Hematopoietic multipotent progenitor cell (in vitro differentiated cells): ENCODE measurements at regions not wholly inside any gene's neighbourhood (a gene's known extent, or its start where the extent isn't known, plus 50 kb on each side); places are given as distances from the start of the nearest gene placed in this dataset.
"Not testable (repeated sequence)": the region's sequence is repeated elsewhere in the genome, so short reads cannot be mapped to it uniquely, and the experiment has no call there.

Experiments used
- DNase-seq, 3 donors: peaks; one replicate each; pipeline ENCODE4 v3.0.0-alpha.2; 2011 to 2015; ENCODE audit warnings: low read depth in 2 of 3, low spot score in 2 of 3

DNA sequence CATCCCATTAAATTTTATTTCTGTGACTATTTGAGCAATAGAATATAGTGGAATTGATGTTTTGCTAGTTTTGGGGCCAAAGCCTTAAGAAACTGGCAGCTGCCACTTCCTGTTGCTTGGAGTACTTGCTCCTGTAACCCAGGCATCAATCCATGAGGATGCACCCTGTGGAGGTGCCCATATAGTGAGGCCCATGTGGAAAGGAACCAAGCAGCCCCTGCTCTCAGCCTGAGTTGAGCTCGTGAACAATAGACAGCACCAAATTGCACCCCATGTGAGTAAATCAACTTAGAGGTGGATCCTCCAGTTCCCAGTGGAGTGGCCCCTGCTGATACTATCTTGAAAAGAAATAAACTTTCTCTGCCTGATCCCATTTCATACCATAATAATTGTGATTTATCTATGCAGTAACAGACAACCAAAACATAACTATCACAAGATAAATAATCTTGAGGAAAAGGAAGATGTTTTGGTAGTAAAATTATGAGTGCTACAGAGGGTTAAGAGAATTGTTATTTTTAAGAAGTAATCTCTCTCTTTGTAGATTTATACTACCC lies 481.9 kb downstream of the TBC1D32 start:
- no peak for DNase-seq

DNA sequence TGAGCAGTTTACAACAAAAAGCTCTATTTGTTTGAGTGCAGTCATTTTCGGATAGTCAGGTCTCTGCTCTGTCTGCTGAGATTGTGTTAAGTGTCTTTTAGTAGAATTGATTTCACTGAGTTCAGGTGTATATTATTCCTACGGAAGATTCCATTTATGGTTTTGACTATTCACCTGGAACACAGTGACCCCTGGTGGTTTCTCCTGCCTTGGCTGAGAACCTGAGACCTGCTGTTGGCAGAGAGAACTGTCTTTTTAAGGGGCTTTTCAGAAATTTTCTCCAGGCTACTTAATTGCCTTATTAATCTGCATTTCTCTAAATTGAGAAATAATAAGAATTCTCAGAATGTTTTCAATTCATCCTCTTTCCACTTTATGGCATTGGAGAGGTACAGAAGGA lies 508.0 kb downstream of the TBC1D32 start:
- DNase-seq: peak in 2 of 3 donors; percentile 17 to 48

DNA sequence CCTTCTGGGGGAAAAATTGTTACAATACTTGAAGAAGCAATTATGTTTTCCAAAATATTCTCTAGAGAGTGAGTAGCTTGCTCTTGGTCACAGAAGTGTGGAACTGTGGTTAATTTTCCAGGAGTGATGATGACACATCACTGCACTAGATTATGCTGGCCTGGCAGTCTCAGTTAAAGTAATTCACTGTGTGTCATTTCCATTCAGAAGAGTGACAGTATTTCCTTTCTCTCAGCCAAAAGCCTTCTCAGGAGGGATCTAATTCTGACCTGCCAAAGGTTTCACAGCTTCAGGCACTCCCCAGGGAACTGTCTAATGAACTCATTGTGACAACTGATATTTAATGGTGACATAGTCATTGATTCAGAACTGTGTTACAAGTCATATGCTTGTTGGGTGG lies 517.5 kb downstream of the TBC1D32 start:
- no peak for DNase-seq

DNA sequence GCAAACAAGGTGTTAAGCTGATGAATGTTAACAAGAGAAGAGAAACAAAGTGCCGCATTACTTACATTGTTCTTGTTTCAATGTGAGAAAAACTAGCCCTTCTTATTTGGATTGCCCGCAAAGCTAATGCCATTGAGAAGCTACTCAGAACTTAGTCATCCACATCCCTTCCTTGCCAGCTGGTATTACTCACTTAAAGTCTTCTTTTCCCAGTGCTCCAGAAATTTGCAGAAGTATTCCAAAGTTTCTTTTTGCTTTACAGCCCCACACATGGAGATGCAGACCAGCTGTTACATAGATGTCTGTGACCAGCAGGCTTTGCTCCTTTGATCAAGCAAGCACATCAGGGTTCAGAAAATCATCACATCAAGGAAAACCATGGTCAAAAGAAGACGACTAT lies 529.0 kb downstream of the TBC1D32 start:
- DNase-seq: no peak

DNA sequence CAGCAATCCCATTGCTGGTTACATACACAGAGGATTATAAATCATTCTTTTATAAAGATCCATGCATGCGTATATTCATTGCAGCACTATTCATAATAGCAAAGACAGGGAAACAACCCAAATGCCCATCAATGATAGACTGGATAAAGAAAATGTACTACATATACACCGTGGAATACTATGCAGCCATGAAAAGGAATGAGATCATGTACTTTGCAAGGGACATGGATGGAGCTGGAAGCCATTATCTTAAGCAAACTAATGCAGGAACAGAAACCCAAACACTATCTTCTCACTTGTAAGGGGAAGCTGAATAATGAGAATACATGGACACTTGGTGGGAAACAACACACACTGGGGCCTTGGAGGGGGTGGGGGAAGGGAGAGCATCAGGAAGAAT lies 529.7 kb downstream of the TBC1D32 start:
- no peak for DNase-seq

DNA sequence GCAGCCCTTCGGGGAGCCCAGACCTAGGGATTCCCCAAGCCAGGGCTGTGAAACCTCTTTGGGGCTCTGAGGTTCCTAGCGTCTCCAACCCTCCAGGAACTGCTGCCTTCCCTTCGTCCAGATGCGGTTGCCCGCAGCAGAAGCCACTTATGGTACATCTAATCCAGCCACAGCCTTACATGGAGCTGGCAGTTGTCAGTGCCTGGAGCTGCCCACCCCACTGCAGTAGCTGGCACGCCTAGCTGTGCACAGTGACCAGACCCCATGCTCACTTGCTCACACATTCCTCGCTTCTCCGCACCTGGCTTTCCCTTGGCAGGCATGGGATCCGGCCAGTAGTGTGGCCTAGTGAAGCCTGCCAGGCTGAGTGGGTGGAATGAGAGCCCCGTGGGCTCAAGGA lies 547.6 kb downstream of the TBC1D32 start:
- DNase-seq: no peak

DNA sequence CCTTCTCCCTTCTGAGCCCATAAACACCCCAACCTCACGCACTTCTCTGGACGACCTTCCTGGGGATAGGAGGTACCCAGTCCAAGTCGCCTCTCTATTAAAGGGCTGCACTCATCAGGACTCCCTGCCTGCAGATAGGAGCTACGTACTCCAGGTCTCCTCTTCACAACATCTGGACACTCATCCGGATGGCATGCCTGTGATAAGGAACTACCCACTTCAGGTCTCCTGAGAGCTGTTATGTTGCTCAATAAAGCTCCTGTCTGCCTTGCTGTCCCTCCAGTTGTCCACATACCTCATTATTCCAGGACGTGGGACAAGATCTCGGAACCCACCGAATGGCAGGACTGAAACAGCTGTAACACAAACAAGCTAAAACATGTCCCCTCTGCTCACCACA lies 548.0 kb downstream of the TBC1D32 start:
- no peak for DNase-seq

DNA sequence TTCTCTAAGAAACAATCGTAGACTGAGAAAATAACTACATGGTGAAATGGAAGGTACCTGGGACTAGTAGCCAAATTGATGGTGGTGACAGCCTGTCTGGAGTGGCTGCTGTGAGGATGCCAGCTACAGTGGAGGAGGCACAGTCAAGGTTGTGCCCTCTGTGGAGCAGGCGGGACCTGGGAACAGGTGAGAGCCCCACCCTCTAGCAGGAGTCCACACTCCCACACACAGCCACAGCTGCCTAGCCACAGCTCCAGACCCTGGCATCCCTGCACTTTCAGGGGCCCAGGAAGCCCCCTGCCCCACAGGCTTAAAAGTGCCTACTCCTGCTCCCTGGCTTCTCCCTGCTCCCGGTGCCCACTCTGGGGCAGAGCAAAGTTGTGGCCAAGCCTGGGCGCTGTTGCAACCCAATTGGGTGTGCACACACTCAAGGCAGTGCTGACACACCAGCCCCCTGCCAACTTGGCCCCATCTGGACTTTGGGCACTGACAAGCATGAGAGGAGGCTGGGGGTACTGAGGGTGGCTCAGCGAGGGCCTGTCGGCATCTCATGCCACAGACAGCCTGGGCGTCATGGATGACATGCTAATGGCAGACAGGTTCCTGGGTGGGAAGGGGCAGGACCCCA lies 548.7 kb downstream of the TBC1D32 start:
- DNase-seq: no peak

DNA sequence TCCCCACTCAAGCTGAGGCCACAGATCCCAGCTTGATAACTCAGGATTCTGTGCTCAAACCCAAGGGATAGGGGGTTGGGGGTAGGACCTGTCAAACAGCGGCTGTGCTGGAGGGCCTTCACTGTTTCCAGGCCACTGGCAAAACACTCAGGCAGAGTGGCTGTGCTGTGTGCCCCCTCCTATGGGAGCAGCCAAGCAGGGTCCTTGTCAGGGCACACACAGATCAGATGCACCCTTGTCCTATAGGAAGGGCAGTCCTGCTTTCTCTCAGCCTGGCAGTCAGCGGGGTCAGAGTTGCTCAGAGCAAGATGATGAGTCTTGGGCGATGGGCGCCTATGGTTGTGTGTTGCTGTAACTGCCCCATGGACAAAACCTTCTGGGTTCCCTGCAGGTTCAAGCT lies 554.8 kb downstream of the TBC1D32 start:
- no peak for DNase-seq

DNA sequence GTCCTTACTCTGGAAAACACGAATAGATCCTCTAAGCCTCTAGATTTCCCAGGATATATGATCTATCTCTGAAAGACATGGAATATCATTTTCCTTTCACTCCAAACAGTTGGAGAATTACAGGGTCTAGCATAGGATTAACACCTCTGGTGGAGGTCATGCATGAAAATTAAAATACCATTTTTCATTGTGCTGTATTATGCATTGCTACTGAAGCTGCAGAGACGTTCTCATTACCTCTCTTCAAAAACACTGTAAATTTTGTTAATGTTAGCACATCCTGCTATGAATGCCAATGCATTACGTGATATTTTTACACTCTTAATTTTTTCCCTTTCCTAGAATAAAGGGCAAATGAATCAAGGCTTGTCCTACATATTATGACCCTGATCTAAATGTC lies 558.6 kb downstream of the TBC1D32 start:
- DNase-seq: no peak

DNA sequence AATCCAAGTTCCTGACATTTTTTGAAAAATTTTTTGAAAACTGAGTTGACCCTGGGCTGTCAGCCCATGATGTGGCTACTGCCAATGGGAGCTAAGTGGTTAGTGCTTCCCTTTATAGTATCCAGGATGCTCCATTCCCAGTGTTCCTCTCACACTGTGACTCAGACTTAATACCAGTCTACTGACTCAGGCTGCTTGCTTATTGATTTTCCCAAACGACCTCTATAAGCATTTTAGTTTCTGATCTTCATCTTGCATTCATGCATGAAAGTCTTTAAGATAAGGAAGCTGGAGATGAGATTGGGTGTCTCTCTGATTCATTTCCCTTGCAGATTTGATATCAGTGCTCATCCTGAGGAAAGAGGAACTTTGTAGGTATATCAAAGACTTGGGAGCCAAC lies 560.0 kb downstream of the TBC1D32 start:
- no peak for DNase-seq

DNA sequence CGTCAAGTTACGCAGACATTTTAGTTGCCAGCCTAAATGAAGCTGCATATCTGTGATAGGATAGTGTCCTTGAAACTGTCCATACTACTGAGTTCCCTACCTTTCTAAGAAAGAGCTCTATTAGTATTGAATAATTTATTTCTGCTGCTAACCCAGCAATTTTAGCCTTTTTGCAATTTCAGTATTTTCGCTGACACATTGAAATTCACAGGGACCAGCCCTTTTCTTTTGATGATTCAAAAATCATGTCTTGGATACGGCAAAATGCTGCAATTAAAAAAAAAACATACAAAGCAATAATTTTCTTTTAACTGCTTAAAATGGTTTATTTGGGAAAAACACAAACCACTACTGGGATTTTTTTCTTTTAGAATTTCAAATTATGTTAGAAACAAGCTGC lies 563.3 kb downstream of the TBC1D32 start:
- DNase-seq: no peak

DNA sequence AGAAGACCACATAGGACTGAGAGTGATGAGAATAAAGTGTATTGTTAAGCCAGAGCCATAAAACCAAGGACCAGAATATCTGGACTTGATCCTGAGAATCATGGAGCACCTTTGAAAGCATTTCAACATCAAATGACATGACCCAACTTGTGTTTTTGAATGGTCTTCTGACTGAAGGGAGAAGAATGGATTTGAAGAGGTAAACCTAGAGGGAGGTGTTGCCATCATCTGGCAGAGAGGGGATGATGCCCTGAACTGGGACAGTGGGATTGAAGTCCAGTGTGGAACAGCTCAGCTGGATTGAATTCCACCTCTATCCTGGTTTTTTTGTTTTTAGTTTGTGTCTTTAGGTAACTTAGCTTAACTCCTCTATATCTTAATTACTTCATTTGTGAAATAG lies 570.0 kb downstream of the TBC1D32 start:
- DNase-seq: no peak

DNA sequence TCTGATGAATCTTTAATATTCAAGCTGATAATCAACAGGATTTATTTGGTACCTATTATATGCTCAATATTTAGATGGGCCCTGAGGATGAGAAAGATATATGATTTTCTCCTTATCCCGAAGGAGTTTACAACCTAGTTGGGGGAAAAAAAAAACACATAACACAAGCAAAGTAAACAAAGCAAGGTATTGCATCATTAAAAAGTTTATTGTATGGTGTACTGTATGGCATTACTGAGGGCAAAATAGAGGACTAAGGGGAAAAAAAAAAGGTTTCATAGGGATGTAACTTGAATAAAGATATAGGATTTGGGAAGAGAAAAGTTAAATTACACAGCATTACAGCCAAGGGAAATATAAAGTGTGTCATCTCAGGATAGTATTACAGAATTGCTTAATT lies 574.7 kb downstream of the TBC1D32 start:
- DNase-seq: no peak

DNA sequence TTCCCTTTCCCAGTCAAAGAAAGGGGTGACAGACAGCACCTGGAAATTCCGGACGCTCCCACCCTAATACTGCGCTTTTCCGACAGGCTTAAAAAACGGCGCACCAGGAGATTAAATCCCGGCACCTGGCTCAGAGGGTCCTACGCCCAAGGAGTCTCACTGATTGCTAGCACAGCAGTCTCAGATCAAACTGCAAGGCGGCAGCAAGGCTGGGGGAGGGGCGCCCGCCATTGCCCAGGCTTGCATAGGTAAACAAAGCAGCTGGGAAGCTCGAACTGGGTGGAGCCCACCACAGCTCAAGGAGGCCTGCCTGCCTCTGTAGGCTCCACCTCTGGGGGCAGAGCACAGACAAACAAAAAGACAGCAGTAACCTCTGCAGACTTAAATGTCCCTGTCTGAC lies 585.7 kb downstream of the TBC1D32 start:
- not testable (repeated sequence) for DNase-seq

DNA sequence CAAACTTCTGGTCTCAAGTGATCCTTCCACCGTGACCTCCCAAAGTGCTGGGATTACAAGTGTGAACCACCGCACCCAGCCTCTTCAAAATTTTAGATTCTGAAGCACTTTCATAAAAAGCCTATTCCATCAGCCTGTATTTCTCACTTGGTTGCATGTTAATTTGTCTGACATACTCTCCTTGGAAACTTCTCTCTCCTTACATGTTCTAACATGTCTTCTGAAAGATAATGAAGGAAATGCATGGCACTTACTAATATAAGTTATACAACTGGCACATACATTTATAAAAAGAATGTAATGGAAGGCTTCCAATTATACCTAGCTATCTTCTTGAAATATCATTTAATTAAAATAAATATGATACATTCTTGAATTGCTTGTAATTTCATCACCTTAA lies 597.5 kb downstream of the TBC1D32 start:
- no peak for DNase-seq

DNA sequence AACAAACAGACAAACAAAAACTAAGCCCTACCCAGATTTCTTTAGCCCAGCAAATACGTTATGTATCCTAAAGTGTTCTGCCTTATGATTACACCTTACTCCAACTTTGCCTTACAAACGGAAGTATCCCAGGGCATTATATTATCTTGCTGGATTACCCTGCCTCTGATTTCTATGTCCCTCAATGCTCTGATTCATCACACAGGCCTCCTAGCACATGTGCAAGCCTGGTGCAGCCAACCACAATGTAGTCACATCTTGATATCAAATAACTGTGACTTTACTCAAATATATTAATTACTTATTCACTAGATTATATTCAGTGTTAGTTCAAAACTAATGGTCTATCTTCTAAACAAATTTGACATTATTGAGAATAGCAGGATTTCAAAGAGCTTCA lies 598.6 kb downstream of the TBC1D32 start:
- DNase-seq: no peak

DNA sequence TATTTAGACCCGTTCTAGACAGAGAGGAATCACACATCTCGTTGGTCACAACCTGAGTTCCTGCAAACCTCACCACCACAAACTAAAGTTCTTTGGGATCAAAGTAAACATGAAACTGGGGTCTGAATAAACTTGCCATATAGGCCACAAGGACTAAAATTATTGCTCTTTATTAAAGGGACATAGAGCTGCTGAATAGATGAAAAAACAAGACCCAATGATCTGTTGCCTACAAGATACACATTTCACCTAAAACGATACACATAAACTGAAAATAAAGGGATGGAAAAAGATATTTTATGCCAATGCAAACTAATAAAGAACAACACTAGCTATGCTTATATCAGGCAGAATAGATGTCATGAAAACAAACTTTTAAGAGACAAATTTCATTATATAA lies 623.0 kb downstream of the TBC1D32 start:
- no peak for DNase-seq

DNA sequence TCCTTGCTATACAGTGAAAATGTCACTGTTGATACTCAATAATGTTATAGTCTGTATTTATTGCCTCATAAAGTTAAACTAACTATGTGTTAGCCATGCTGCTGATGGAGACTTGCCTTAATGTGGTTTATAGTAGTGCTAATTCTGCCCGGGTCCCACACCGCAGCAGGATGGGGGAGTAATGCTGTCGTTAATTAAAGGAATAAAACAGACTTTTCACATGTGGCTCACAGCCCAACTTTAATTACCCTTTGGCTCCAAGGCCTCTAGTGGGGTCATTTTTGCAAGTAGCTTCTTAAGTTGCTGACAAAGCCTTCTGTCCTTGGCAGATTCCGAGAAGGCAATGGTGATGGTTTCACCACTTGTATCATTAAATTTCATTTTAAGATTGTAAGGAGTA lies 634.3 kb downstream of the TBC1D32 start:
- no peak for DNase-seq

DNA sequence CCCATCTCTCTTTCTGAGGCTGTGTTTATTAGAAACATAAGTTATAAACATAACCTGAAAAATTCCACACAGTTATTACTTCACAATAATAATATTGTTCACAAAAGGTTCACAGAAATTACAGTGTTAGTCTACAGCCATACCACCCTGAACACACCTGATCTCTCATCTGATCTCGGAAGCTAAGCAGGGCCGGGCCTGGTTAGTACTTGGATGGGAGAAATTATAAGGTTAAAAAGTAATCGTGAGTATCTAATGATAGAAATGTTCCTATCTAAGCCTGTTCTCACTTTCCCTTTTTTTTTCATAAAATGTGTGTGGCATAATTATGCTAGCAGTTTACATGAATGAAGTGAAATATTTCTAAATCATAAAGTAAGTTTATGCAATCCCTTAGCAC lies 647.8 kb downstream of the TBC1D32 start:
- no peak for DNase-seq

DNA sequence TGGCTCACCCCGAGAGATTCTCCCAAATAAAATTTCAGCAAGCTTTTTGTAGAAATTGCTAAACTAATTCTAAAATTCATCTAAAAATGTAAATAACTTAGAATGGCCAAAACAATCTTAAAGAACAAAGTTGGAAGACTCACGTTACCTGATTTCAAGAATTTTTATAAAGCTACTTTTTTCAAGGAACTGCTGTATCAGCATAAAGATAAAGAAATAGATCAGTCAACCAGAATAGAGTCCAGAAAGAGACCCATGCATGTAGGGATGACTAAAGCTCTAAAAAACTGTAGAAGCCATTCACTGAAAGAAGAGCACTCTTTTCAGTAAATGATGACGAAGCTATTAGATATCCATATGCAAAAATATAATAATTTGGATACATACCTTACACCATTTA lies 652.1 kb downstream of the TBC1D32 start:
- no peak for DNase-seq

DNA sequence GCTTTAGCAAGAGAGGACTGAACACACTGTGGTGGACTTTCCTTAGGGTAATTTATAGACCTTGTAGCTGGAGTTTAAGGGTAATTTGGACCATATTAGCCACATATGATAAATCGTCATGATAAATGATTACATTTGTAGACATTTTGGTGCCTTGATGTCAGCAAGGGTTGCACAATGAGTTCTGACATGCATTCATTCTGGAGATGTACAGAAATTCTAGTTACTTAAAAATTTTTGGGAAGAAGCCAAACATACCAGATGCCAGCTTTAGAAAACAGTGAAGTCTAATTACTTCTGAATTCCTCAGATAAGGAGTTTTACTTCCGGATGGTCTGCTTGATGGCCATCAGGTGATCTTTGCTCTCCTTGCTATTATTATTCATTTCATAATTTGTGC lies 653.1 kb downstream of the TBC1D32 start:
- DNase-seq: no peak

DNA sequence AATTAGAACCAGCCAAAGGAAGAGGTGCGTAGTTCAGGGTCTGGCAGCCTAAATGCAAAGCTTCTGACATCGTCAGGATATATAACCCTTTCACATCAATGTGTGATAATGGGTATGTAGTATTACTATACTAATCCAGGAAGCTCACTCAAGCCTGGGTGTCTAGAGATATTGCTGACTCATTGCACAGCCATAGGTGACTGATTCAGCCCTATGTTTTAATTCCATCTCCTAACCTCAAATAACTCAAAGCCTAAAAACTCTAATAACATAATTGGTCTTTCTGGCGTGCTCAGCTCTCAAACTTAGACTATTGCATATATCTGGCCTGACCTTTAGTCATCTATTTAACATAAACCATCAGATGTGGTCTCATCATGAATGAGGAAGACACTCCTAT lies 658.4 kb downstream of the TBC1D32 start:
- DNase-seq: no peak
